GM03348 (cell line): ENCODE measurements at regions not wholly inside any gene's neighbourhood (a gene's known extent, or its start where the extent isn't known, plus 50 kb on each side); places are given as distances from the start of the nearest gene placed in this dataset.

Source experiments
- DNase-seq: peaks from one replicate; pipeline ENCODE4 v3.0.0; 2012; ENCODE audit warnings: low spot score

- no peak for DNase-seq
Observed at GRCh38 chr1:118244194-118244593, 59.2 kb upstream of the SPAG17 start.

GRCh38 chr1:118243269-118243668 is 58.2 kb upstream of the SPAG17 start:
- DNase-seq, result no peak
